ENCODE measurements at regions not wholly inside any gene's neighbourhood (a gene's known extent, or its start where the extent isn't known, plus 50 kb on each side); places are given as distances from the start of the nearest gene placed in this dataset.

DNA sequence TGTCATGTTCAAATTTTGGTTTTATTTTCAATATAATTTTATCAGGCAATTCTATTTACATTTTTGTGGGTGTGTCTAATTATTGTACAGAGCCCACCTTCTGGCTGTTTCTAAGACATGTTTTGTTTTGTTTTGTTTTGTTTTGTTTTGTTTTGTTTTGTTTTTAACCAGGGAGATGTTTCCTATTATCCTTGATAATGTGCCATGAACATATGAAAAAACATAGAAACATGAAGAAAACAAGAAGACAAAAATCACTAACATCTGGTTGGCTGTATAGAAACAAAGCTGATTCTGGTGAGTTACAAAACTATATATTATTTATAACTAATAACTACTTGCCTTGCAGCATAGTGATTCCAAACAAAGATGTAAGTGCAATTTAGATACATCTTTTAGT is 128.1 kb upstream of the TRPC4 start:
- no peak for TF ChIP-seq POLR2A (IDR thresholded peaks at IDR 0.05)
- TF ChIP-seq, protein P1, sequence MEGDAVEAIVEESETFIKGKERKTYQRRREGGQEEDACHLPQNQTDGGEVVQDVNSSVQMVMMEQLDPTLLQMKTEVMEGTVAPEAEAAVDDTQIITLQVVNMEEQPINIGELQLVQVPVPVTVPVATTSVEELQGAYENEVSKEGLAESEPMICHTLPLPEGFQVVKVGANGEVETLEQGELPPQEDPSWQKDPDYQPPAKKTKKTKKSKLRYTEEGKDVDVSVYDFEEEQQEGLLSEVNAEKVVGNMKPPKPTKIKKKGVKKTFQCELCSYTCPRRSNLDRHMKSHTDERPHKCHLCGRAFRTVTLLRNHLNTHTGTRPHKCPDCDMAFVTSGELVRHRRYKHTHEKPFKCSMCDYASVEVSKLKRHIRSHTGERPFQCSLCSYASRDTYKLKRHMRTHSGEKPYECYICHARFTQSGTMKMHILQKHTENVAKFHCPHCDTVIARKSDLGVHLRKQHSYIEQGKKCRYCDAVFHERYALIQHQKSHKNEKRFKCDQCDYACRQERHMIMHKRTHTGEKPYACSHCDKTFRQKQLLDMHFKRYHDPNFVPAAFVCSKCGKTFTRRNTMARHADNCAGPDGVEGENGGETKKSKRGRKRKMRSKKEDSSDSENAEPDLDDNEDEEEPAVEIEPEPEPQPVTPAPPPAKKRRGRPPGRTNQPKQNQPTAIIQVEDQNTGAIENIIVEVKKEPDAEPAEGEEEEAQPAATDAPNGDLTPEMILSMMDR (IDR thresholded peaks at IDR 0.05) = no peak
